ENCODE measurements at regions not wholly inside any gene's neighbourhood (a gene's known extent, or its start where the extent isn't known, plus 50 kb on each side); places are given as distances from the start of the nearest gene placed in this dataset.

GRCh38 chr6:11292594-11293236 lies 60.2 kb upstream of the NEDD9 start:
- Mint-ChIP-seq H3K9me3 (peaks cover 8% of the 10 kb centered on the region), H3K4me1 (peaks cover 10% of the 10 kb centered on the region), H3K4me3 (no peak overlapping the region), H3K27me3 (no peaks in the 10 kb centered on the region), H3K36me3 (peaks cover 73% of the 10 kb centered on the region), H3K27ac (no peak overlapping the region)
- ATAC-seq: no peak

- H3K4me1 Mint-ChIP-seq: peaks cover 10% of the 10 kb centered on the region
- H3K27ac Mint-ChIP-seq: no peak overlapping the region
- no peaks in the 10 kb centered on the region for H3K27me3 Mint-ChIP-seq
- H3K36me3 Mint-ChIP-seq: peaks cover 74% of the 10 kb centered on the region
- H3K9me3 Mint-ChIP-seq: peaks cover 8% of the 10 kb centered on the region
- H3K4me3 Mint-ChIP-seq: no peak overlapping the region
- ATAC-seq: no peak
These were observed 59.6 kb upstream of the NEDD9 start for GRCh38 chr6:11292091-11292490.

GRCh38 chr6:11291582-11291981 lies 59.1 kb upstream of the NEDD9 start:
- H3K27me3 Mint-ChIP-seq: no peaks in the 10 kb centered on the region
- no peak overlapping the region for H3K4me3 Mint-ChIP-seq
- ATAC-seq: no peak
- peaks cover 10% of the 10 kb centered on the region for H3K4me1 Mint-ChIP-seq
- peaks cover 9% of the 10 kb centered on the region for H3K9me3 Mint-ChIP-seq
- no peak overlapping the region for H3K27ac Mint-ChIP-seq
- H3K36me3 Mint-ChIP-seq: peaks cover 74% of the 10 kb centered on the region

GRCh38 chr6:11290027-11290426 lies 57.6 kb upstream of the NEDD9 start:
- no peak overlapping the region for H3K4me3 Mint-ChIP-seq
- peaks cover 10% of the 10 kb centered on the region for H3K4me1 Mint-ChIP-seq
- no peaks in the 10 kb centered on the region for H3K27me3 Mint-ChIP-seq
- ATAC-seq: no peak
- H3K36me3 Mint-ChIP-seq: peaks cover 61% of the 10 kb centered on the region
- no peak overlapping the region for H3K27ac Mint-ChIP-seq
- H3K9me3 Mint-ChIP-seq: peaks cover 9% of the 10 kb centered on the region

- no peaks in the 10 kb centered on the region for H3K27me3 Mint-ChIP-seq
- no peak for ATAC-seq
- H3K36me3 Mint-ChIP-seq: peaks cover 44% of the 10 kb centered on the region
- H3K27ac Mint-ChIP-seq: no peak overlapping the region
- peaks cover 9% of the 10 kb centered on the region for H3K9me3 Mint-ChIP-seq
- H3K4me3 Mint-ChIP-seq: no peak overlapping the region
- no peaks in the 10 kb centered on the region for H3K4me1 Mint-ChIP-seq
These were observed 55.6 kb upstream of the NEDD9 start for GRCh38 chr6:11288065-11288464.

- no peak for ATAC-seq
- no peak overlapping the region for H3K4me3 Mint-ChIP-seq
- H3K27ac Mint-ChIP-seq: no peak overlapping the region
- peaks cover 28% of the 10 kb centered on the region for H3K36me3 Mint-ChIP-seq
- no peaks in the 10 kb centered on the region for H3K27me3 Mint-ChIP-seq
- peaks cover 9% of the 10 kb centered on the region for H3K9me3 Mint-ChIP-seq
- H3K4me1 Mint-ChIP-seq: no peaks in the 10 kb centered on the region
These were observed 52.5 kb upstream of the NEDD9 start for GRCh38 chr6:11284996-11285395.

- no peak for ATAC-seq
- peaks cover 21% of the 10 kb centered on the region for H3K36me3 Mint-ChIP-seq
- H3K27ac Mint-ChIP-seq: no peak overlapping the region
- no peaks in the 10 kb centered on the region for H3K27me3 Mint-ChIP-seq
- H3K9me3 Mint-ChIP-seq: peaks cover 7% of the 10 kb centered on the region
- H3K4me1 Mint-ChIP-seq: peaks cover 10% of the 10 kb centered on the region
- no peak overlapping the region for H3K4me3 Mint-ChIP-seq
These were observed 51.2 kb upstream of the NEDD9 start for GRCh38 chr6:11283629-11284028.

- Mint-ChIP-seq H3K27me3 (no peaks in the 10 kb centered on the region), H3K27ac (no peak overlapping the region), H3K36me3 (peaks cover 15% of the 10 kb centered on the region), H3K9me3 (peaks cover 5% of the 10 kb centered on the region), H3K4me1 (peaks cover 17% of the 10 kb centered on the region), H3K4me3 (no peak overlapping the region)
- no peak for ATAC-seq
These were observed 50.4 kb upstream of the NEDD9 start for GRCh38 chr6:11282875-11283274.
